A673 (cell line): ENCODE measurements at regions not wholly inside any gene's neighbourhood (a gene's known extent, or its start where the extent isn't known, plus 50 kb on each side); places are given as distances from the start of the nearest gene placed in this dataset.

Experiments used
- CTCF ChIP-seq: fragments of 300-800, 200-600 bp; sonication (generic); conservative IDR thresholded peaks from 2 replicates; pipeline ENCODE4 v1.5.1; 2017; ENCODE audit warnings: low read depth, mild to moderate bottlenecking, antibody characterized with exemption, low read length, moderate library complexity, mixed read lengths
- EZH2 ChIP-seq: fragments of 200-600 bp; sonication (generic); IDR thresholded peaks from 2 replicates; pipeline ENCODE4 v1.6.1; 2017; ENCODE audit warnings: borderline replicate concordance, low read depth, mild to moderate bottlenecking, mixed read lengths, antibody characterized with exemption, low read length; ENCODE audit not compliant: poor library complexity, severe bottlenecking

DNA sequence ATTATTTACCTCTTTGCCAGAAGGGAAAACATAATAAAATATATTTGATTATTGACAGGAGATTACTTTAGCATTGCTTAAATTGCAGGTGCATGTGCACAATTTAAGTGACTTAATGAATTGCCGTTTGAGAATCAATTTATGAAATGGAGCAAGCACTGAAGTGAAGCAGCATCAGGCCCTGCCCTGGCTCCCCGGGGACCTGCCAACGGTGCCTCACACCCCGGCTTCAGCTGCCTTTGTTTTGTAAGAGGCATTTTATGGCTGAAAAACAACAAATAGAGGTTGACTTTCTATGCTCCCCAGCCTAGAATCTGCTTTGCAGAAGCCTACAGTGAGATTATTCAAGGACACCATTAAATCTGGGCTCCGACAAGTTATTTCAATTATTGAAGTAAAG lies 359.1 kb upstream of the IRX4 start:
- no peak for TF ChIP-seq CTCF
- no peak for TF ChIP-seq EZH2
